Fibroblast of peridontal ligament (primary cell): ENCODE measurements at regions not wholly inside any gene's neighbourhood (a gene's known extent, or its start where the extent isn't known, plus 50 kb on each side); places are given as distances from the start of the nearest gene placed in this dataset.
"Not testable (repeated sequence)": the region's sequence is repeated elsewhere in the genome, so short reads cannot be mapped to it uniquely, and the experiment has no call there.

Source experiments
- DNase-seq: peaks from one replicate; pipeline ENCODE4 v3.0.0-alpha.2; 2010; ENCODE audit errors: extremely low read depth

GRCh38 chrX:10676235-10676957 lies 56.0 kb upstream of the MID1 start:
- DNase-seq = no peak

- DNase-seq = no peak
These were observed 57.1 kb upstream of the MID1 start for GRCh38 chrX:10677490-10677889.

- DNase-seq = no peak
These were observed 59.0 kb upstream of the MID1 start for GRCh38 chrX:10679387-10679786.

- no peak for DNase-seq
These were observed 60.8 kb upstream of the MID1 start for GRCh38 chrX:10681167-10681566.

- DNase-seq = not testable (repeated sequence)
These were observed 63.2 kb upstream of the MID1 start for GRCh38 chrX:10683631-10684030.

DNA sequence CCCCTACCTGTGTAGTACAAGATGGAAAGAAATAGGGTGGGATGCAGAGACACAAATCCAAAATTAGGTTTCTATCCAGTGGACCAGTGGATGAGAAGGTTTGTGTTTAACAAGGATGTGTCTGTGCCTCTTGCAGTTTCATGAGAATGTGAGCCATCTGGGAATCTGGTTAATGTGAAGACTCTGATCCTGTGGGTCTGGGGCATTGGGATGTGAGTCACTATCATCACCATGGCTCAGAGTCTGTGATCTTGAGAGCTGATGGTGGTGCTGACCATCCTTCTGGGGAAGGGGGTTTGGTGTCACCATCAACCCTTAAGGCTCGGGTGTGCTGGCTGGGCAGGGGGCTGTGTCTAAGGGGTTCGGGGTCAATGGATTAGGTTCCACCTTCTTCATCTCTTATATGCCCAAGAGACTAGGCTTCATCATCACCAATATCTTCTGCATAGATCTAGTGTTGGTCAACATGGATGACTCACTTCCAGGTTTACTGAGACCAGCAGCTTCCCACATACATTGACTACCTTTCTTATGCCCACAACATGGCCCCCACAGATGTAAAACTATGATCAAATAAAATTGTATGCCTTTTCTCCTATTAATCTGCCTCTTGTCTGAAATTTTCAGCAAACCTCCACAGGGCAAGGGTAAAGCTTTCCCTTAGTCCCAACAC lies 65.7 kb upstream of the MID1 start:
- DNase-seq = no peak

DNA sequence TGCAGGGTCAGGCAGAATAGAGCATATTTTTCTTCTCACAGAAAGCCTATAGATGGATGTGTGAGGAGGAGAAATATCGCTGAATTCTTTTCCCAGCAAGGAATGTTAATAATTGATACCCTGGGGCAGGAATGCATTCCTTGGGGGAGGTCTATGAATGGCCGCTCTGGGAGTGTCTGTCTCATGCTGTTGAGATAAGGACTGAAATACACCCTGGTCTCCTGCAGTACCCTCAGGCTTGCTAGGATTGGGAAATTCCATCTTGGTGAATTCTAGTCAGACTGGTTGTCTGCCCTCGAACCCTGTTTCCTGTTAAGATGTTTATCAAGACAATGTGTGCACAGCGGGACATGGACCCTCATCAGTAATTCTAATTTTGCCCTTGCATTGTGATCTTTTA lies 71.4 kb upstream of the MID1 start:
- DNase-seq = not testable (repeated sequence)

DNA sequence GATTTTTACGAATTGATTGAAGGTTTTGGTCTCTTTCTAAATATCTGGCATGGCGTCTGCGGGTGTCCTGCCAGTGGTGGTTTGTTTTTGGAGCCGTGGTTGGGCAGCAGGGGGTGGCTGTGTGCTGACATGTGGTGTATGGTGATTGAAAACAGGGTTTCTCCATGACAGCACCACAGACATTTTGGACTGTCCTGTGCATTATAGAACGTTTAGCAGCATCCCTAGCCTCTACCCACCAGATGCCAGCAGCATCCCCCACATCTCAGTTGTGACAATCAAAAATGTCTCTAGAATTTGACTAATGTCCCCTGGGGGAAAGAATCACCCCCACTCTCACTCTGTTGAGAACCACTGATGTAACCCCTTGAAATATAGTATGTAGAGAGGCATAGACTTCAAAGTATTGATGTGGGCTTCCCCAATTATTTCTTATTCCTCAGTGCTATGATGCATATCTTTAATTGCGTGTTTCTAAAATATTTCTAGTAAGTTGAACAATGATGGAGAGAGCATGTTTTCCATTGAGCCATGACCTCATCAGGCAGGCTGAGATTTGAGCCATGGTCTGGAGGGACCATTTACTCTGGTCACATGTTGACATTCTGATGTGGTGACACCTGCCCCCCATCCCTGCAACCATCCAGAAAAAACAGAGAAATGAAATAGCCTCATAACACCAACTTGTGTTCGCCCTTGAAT lies 77.4 kb upstream of the MID1 start:
- peak; percentile 18 for DNase-seq

DNA sequence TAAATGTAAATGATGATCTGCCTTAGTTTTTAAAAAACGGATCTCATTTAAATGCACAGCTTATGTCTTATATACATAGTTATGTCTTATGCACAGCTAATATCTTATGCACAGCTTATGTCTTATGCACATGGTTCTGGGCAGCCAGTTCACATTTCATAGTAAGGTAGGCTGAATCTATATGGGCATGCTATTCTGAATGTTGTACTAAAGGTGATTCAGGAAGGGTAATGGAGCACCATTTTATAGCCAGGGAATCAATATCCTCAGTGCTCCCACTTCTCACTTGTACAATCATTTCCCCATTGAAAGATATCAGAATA lies 77.9 kb upstream of the MID1 start:
- DNase-seq = no peak

DNA sequence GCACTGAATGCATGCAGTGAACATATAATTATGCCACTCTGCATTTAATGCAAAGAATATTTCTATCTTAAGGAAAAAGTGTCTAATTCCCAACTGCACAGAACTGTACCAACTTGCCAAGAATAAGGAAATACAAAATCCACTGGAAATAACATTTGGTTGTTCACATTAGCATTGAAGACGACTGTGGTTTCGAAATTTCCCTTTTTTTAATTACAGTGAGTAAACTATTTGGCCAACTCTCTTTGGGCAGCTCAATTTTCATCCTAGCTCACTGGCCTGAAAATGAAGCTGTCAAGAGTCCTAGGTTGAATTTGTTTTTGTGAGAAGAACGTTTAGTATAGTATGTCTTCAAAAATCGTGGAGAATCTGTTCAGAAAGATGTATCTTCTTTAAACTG lies 81.6 kb upstream of the MID1 start:
- DNase-seq = peak; percentile 81

DNA sequence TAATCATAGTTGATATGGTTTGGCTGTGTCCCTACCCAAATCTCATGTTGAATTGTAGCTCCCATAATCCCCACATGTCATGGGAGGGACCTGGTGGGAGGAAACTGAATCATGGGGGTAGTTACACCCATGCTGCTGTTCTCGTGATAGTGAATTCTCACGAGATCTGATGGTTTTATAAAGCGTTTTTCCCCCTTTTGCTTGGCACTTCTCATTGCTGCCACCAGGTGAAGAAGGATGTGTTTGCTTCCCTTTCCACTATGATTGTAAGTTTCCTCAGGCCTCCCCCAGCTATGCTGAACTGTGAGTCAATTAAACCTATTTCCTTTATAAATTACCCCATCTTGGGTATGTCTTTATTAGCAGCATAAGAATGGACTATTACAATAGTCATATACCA lies 86.0 kb upstream of the MID1 start:
- DNase-seq = not testable (repeated sequence)

GRCh38 chrX:10707773-10708172 lies 87.4 kb upstream of the MID1 start:
- no peak for DNase-seq

- peak; percentile 27 for DNase-seq
These were observed 88.9 kb upstream of the MID1 start for GRCh38 chrX:10709276-10709675.

DNA sequence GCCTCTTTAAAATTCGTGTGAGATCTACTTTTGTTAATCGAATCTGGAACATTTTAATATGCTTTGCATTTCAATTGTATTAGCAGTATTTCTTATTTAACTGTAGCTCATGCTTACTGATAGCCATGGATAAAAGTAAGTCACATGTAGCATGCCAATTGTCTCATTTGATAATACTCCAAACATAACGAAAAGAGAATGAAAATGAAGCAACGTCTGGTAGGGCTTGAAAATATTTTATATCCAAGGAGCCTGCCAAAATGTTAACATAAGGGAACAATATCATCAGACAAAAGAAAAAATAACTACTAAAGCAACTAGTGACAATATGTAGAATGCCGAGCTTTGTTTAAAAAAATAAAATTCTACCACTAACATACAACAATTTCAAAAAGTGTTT lies 94.1 kb upstream of the MID1 start:
- no peak for DNase-seq

DNA sequence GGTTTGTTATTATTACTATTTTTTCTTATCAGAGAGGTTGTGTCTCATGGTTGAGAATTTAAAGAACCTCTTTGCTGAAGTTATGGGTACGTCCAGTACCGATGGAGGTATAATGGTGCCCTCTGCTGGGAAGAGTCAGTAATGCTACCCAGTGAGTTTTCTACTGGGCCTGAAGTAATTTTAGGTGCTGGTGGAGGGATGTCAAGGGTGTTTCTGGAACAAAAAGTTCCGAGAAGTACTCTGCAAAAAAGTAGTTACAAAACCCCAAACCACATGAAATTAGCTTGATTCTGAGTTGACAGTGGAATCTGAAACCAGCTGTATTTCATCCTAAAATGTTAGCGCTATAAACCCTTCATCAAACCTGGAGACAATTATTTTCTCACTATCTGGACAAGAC lies 102.5 kb upstream of the MID1 start:
- peak; percentile 87 for DNase-seq

GRCh38 chrX:10725071-10725470 lies 104.7 kb upstream of the MID1 start:
- no peak for DNase-seq

GRCh38 chrX:10726647-10727046 lies 106.3 kb upstream of the MID1 start:
- DNase-seq = peak; percentile 92

- DNase-seq = no peak
These were observed 108.5 kb upstream of the MID1 start for GRCh38 chrX:10728806-10729389.

GRCh38 chrX:10739426-10739825 lies 119.0 kb upstream of the MID1 start:
- DNase-seq = no peak

GRCh38 chrX:10741003-10741402 lies 120.6 kb upstream of the MID1 start:
- DNase-seq = no peak

- DNase-seq = no peak
These were observed 121.2 kb upstream of the MID1 start for GRCh38 chrX:10741550-10741949.

DNA sequence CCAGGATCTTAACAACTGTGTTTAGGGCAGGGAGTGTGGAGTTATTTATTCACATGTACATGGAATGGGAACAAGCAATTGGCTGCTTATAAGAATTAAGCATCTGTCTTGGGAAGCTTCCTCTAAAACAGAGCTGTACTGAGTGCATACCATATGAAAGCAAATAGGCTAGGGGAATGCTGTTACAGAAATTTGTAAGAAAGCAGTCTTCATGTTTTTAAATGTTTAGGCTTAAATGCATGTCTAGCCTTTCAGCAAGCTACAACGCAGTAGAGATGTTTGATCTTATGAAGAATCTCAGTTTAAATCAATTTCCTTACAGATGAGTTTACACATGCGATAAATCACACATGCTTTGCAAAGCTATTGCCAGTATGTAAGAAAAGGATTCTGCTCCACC lies 123.1 kb upstream of the MID1 start:
- no peak for DNase-seq

- DNase-seq = no peak
These were observed 123.6 kb upstream of the MID1 start for GRCh38 chrX:10744007-10744406.
